ENCODE measurements at regions not wholly inside any gene's neighbourhood (a gene's known extent, or its start where the extent isn't known, plus 50 kb on each side); places are given as distances from the start of the nearest gene placed in this dataset.

DNA sequence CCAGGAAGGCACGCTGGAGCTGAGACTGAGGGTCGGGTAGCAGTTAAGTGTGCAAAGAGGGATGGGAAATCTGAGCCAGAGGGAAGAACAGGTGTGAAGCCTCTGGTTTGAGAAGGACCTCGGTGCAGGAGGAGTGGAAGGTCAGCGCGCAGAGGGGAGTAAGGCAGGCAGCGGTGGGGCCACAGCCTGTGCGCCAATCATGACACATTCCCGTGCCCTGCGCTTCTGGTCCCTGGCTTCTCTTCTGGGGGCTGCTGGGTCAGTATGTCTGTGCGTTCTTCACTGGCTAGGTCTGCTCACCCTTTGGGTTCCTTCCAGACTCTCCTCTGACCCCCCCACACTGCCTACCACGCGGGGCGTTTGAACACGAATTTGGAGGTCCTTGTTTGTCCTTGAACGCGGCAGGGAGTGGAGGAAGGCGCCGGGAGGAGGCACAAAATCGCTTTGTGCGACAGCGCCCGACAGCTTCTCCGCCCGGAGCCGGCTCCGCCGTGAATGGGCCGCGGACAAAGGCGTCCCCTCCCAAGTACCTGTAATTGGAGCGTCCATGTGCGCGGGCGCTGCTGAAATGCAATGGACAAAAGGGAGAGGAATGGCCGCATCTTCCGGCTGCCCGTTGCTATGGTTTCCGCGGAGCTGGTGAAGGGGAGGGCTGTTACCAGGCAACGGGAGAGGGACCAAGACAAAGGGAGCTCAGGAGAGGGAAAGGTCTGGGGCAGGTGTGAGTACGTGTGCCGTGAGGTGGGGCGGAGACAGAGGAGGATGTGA lies 207.2 kb upstream of the SRRM4 start:
- DNase-seq, result no peak

DNA sequence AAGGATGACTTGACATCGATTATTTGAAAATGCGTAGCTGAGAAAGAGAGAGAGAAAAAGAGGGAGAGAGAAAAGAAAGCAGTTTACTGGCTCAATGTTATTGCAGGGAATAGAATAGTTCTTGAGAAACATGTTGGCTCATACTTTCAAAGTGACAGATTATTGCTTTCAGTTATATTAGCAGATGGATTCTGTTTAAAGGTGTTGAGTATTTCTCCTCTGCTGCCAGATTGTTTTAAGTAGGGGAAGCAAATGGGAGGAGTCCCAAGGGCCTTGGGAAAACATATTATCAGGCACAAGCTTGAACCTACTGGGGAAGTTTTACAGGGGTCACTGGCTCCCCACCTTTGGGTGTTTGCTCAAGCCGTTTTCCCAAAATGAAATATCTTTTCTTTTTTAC lies 203.8 kb upstream of the SRRM4 start:
- DNase-seq, result no peak

DNA sequence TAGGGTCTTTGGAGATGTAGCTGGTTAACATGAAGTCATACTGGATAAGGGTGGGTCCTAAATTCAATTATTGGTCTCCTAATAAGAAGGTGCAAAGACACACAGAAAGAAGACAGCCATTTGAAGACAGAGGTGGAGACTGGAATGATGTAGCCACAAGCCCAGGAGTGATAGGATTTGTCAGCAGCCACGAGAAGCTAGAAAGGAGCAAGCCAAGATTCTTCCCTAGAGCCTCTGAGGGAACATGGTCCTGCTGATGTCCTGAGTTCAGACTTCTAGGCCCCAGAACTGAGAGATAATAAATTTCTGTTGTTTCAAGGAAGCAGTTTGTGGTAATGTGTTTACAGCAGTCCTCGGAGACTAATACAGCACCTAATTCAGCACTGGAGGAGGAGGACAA lies 203.3 kb upstream of the SRRM4 start:
- DNase-seq, result no peak

DNA sequence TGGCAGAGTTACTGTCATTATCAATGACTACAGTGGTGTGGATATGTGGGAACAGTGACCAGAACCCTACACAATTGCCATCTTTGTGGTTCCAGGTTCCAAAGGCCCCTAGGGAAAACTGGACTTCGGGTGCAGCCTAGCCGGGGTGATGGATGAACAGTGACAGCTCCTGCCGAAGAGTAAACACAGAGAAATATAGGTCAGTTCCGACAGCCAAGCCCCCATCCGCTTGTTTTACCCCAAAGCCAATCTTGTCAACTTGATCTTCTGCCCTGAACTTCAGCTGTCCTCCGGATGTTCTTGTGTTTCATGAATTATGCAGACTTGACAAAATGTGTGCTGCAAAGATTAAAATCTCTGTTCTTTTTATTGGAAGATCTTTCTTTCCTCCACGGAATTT lies 200.4 kb upstream of the SRRM4 start:
- no peak for DNase-seq

DNA sequence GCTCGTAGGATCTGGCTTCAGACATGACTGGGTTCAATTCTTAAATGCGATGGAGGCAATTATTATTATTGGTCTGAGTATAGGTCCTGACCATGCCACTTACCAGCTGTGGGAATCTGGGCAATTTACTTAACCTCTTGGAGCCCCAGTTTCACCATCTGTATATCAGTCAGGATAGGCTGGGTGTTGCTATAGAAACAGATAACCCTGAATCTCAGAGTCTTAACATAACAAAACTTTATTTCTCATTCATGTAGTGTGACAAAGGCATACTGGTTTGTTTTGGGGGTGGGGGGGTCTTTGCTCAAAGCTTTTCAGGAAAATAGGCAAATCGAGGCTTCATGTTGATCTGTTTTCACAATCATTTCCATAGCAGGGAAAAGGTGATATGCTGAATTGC lies 199.6 kb upstream of the SRRM4 start:
- DNase-seq, result no peak

DNA sequence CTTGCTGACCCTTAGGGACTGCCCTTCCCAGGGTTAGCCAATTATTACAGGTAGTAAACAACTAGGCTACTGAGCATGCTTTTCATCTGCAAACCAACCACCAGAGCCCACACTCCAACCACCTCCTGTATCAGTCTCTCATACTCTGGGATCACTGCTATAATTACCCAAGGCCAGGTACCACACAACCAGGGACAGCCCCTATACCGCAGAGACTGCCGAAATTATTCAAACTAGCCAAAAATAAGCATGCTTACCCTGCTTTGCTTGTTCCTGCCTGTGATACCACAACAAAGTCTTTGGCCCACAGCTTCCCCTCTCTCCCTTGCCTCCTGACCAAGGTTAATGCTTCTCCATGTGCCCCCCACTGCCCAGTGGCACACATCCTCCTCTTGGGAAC lies 197.6 kb upstream of the SRRM4 start:
- DNase-seq, result no peak

DNA sequence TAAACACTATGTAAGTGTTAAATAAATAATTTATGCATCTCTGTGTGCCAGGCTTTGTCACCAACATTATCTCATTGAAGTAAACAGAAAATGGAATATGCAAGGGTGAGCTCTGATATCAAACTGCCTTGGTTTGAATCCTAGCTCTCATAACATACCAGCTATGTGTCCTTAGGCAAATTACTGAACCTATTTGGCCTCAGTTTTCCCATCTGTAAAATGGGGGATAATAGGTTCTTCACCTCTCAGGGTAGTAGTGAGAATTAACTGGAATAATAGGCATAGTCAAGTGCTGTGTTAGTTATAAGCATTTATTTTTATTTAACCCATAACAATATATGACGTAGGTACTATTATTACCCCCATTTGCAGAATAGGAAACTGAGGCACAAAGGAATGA lies 190.8 kb upstream of the SRRM4 start:
- DNase-seq, result no peak

DNA sequence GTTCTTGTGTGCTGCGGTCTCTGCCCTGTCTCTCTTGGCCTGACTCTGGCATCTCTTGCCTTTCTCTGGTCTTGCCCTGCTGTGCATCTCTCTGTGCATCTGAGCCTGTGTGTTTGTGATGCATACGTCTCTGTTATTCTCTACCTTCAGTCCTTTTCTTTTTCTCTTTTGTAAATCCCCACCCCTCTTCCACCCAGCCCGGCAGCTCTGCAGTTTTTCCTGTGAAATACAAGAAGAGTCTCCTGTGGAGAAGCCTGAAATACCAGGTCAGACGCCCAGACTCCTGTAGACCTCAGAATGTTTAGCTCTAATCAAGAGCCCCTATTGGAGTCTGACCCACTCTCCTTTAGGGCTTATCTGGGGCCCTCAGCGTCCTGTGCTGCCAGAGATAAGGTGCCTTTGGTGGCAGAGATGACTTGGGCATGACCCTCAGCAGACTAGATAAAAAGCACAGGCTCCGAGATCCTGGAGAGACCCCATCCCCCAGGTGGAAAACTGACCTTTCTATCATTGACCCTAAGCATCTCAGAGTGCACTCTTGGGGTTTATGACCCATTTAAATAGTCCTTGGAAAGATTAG lies 167.5 kb upstream of the SRRM4 start:
- no peak for DNase-seq

DNA sequence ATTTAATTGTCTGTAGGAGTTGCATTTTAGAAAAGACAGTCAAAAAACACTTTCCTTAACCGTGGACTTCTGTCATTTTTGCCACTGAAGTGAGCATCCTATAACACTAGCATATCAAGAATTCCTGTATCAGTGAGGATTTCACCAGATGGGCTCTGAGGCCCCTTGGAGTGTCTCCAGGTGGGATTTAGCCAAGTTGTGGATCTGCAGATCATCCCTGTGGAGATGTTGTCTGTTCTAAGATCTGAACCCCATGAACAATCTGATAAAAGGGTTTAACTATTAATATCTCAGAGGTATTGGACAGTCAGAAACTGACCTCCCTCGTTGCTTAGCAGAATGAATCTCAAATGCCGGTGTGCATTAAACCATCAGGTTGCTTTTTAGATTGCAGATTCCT lies 165.0 kb upstream of the SRRM4 start:
- DNase-seq, result no peak

DNA sequence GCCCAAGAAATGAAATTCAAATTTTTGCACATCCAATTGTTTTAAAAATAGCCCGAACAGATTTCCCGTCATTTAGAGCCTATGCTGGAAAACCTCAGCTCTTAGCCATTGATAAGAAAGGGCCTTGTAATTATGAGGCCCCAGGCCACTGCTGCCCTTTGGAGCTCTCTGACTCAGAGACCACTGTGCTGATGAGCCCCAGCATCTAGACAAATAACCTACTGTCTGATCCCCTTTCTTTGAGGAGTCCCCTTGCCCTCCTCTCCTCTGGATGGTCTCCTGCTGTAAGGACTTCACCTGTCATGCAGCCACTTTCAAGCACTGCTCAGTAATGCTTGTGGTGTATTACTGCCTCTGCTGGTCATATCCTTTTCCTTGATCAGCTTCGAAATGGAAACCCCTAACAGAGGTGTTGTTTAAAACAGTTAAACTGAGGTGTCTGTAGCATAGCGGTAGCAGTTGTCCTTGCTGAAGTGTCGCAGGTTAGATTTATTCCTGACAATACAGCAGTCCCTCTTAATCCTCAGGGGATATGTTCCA lies 159.9 kb upstream of the SRRM4 start:
- no peak for DNase-seq

DNA sequence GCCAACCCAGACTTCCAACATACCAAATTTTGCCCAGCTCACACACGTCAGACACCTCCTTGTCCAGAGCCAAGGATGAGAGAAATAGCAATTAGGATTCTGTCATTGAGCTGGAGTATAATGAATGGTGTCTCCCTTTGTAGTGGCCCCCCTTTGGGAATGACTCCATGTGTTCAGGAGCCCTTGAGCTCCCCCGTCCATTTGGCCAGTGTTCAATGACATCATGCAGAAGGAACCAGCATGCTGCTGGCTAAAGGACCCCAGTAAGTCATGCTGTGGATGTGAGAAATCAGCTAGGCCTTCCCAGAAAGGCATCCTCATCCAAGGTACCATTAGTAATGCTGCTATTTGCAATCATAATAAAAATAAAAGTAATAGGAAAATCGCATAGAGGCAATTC lies 158.8 kb upstream of the SRRM4 start:
- DNase-seq, result no peak

DNA sequence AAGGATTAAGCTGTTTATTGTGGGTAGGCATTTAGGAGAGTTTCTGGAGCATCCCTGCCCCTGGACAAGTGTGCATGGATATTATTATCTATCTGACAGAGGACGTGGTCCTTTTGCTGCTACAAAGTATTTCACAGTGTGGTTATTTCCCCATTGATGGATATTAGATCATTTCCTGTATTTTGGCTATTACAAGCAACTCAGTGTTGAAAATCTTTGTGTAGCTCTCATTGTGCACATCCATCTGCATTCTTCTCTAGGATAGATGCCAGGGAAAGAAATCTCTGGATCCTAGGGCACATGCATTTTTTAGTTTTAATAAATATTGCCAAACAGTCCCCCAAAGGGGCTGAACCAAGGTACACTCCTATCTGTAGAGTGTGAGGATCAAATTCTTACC lies 154.3 kb upstream of the SRRM4 start:
- DNase-seq, result no peak

DNA sequence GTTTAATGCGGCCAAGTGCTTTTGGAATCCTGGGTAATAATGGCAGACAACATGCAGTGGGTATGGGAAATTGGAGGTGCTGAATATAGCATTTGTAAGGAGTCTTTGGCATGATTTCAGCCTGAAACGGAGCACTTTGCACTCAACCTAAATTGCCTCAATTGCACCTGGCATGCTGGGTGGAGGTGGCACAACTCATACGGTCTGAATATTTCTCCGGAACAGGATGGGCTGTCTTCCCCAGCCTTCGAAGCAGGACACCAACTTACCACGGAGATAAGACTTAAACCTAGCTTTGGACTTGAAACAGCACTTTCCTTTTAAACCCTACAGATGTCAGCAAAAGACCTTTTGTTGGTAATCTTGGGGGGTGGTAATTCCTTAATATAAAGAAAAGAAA lies 153.7 kb upstream of the SRRM4 start:
- no peak for DNase-seq

DNA sequence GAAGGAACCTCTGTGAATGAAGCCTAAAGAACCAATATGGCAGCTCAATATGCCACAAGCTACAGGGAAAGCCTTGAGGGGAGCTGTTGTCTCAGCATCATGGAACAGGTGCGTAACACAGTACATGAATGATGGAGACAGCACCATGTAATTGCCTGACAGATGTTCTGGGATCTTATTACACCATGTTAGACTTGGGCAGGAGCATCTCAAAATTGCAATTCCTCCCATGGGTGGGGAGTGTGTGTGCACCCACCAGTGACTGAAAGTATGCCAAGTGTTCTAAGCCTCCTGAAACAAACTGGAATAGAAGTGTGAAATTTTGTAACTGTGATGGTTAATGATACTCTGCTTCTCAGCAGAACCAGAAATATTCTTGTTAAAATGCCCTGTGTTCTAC lies 151.0 kb upstream of the SRRM4 start:
- DNase-seq, result no peak

DNA sequence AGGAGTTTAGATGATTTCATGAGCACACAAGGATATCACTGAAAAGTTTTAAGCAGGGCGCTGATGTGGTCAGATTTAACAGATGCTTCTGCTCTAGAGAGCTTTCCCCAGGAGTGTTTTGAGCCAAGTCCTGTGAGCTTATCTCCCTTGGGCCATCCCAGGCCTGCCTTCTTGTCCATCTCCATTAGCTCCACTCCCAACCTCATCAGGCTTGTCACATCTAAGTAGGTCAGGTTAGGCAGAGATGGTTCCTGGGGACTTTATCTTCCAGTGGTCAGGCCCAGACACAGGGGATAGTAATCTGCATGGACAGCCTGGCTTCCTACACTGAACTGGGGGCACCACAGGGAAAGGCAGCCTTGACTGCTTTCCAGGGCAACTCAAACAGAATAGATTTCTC lies 145.4 kb upstream of the SRRM4 start:
- no peak for DNase-seq

DNA sequence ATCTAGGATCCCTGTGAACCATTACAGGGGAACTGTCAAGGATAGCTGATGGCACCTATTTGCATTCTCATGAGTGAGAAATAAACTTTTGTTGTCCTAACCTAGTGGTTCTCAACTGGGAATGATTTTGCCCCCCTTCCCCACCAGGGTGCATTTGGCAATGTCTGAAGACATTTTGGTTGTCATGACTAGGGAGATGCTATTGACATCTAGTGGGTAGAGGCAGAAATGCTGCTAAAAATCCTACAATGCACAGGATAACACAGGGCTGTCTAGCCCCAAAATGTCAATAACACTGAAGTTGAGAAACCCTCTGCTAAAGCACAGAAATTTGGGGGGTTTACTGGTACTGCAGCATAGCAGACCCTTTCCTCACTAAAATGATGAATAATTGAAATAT lies 140.9 kb upstream of the SRRM4 start:
- DNase-seq, result no peak

DNA sequence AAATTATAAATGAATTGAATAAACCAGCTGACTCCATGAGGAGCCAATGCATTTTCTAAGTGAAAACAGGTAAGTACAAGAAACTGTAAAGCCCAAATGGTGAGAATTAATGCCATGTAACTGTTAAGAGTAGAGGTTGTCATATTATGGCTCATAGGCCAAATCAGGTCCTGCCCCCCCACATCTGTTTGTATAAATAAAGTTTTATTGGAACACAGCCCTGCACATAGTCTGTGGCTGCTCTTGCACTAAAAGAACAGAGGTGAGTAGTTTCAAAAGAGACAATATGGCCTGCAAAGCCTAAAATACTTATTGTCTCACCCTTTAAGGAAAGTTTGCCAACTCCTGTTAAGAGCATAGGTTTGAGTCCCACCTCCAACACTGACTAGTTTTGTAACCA lies 140.5 kb upstream of the SRRM4 start:
- no peak for DNase-seq

DNA sequence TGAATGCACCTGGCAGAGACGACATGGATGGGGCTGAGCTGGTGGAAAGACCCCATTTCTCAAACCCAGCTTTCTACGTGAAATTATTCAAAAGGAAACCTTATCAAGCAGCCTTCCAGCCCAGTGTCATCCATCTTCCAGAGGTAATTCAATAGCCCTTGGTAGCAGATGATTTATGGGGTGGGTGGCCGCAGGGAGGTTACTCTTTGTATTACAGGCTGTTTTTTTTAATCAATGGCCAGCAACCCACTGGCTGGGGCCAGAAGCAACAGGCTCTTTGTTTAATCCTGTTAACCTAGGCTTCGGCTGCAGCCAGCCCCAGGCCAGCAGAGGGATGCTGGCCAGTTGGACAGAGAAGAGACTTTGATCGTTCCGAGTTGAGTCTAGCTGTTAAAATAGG lies 139.8 kb upstream of the SRRM4 start:
- no peak for DNase-seq

DNA sequence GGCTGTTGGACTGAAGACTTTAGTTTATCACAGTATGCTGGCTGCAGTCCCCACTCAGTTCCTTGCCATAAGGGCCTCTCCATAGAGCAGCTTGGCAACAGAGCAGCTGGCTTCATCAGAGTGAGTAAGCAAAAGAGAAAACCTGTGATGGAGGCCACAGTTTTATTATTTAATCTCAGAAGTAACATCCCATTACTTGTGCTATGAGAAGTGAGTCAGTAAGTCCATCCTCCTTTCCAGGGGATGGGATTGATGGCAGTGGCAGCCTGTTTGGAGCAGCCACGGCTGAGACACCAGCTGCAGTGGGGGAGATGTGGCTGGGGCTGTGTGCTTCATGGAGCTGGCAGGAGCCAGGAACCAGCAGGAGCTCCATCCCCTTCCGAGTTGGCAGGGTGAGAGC lies 138.5 kb upstream of the SRRM4 start:
- DNase-seq, result no peak

DNA sequence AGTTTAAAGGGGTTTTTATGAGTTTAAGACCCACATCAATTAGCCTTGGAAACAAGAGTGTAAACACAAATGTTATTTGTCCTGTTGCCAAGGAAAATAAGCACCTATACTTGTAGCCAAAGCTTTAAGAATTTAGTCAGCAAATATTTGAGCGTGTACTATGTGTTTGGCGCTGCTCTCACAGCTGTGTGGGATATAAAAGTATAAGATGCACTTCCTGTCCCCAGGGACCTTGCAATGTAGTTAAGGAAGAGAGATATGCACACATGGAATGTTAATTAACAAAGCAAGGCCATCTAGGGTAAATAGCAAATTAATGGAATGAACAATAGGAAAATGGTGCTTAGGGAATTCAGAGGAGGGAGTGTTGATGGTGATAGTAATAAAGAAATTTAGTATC lies 134.9 kb upstream of the SRRM4 start:
- DNase-seq, result no peak

DNA sequence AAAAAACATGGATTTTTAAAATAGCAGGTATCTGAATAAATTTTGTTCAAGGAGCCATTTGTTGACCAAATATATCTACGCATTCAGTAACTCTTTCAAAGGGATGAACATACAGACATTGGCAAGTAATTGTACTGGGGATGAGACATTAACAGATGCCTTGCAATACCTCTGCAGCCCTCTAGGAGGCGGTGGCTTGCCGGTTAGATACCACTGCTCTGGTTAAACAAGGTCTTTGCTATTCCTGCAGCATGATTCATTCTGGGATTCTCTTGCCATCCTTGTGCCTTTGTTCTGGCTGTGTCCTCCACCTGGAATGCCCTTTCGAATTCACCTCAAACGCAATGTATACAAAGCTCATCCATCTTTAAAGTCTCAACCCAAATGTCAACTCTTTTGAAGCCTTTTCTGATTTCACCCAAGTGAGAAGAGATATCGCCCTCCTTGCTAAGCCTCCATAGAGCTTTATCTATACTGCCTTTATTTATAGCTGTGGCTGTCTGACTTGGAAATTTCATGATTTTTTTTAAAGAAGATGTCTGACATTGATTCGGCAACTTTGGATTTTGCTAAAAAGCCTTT lies 131.0 kb upstream of the SRRM4 start:
- DNase-seq, result no peak

DNA sequence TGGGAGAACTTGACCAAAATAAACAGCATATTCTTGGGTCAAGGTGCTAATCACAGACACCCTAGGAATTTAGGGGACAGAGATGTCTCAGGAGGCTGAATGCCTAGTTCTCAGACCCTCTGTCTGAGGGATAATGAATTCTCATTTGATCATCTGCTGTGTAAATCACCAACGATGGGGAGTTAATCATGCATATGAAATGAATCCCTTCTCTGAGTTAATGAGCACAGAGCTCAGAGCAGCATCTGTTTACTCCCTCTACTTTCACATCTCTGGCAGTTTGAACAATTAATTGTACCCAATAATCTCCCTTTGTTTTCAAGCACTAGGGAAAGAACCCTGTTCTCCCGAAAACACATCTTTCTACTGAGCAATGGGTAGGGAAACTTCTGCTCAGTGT lies 129.4 kb upstream of the SRRM4 start:
- DNase-seq, result no peak

DNA sequence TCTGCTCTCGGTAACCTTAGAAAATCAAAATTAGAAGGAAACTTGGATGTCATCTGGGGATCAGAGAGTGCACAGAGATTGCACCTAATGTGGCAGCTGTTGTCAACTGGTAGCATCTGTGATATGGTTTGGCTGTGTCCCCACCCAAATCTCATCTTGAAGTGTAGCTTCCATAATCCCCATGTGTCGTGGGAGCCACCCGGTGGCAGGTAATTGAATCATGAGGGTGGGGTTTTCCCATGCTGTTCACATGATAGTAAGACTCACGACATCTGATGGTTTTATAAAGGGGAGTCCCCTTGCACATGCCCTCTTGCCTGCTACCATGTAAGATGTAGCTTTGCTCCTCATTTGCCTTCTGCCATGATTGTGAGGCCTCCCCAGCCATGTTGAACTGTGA lies 127.7 kb upstream of the SRRM4 start:
- DNase-seq, result no peak

DNA sequence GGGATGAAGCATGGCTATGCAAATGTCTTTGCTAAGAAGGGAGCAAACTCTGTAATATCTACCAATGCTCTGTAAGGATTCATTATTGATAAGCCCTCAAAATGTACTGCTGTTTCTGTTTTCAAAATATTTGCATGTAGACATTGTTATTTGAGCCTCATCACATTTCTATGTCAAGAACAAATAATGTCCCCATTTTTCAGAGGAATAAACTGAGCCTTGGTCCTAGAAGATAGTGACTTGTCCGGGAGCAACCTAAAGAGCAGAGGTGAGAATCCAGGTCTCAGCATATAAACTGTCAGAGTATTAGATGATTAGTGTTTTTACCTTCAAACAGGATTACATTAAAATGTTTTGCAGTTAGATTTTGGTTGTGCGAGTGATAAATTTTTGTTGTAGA lies 125.5 kb upstream of the SRRM4 start:
- DNase-seq, result no peak

DNA sequence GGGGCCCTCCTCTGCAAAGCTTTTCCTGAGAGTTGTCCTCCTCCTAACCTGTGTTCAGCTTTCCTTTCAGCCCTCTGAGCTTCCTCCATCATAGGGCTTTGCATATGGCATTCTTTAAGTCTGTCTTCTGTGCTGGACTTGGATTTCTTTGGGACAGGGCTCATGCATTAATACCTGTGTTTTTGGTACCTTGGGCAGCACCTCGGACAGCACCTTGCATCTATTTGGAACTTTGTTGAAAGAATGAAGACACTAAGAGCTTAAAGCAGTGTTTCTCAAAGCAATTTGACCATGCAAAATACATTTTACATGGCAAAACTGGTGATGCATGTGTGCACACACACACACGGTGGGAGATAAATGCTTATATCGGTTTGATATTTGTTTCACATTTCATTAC lies 115.0 kb upstream of the SRRM4 start:
- no peak for DNase-seq

Data from stimulated activated CD4-positive, alpha-beta T cell treated with anti-CD3 and anti-CD28 coated beads, Interleukin-1b, Interleukin-23, amount 100 ng/mL, for 48 hours (primary cell).